ENCODE measurements at regions not wholly inside any gene's neighbourhood (a gene's known extent, or its start where the extent isn't known, plus 50 kb on each side); places are given as distances from the start of the nearest gene placed in this dataset.
"Not testable (repeated sequence)": the region's sequence is repeated elsewhere in the genome, so short reads cannot be mapped to it uniquely, and the experiment has no call there.

DNA sequence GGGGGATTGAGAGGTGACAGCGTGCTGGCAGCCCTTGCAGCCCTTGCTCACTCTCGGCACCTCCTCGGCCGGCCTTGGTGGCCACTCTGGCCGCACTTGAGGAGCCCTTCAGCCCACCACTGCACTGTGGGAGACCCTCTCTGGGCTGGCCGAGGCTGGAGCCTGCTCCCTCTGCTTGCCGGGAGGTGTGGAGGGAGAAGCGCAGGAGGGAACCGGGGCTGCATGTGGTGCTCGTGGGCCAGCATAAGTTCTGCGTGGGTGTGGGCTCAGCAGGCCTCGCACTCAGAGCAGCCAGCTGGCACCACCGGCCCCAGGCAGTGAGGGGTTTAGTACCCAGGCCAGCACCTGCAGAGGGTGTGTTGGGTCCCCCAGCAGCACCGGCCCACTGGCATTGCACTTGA, 912.2 kb upstream of the ADGRB3 start:
- DNase-seq: no peak

GRCh38 chr6:67717281-67717680, 917.8 kb upstream of the ADGRB3 start:
- no peak for DNase-seq

GRCh38 chr6:67706388-67706787, 928.7 kb upstream of the ADGRB3 start:
- DNase-seq: no peak

GRCh38 chr6:67698534-67698933, 936.5 kb upstream of the ADGRB3 start:
- no peak for DNase-seq

GRCh38 chr6:67694127-67694526, 941.0 kb upstream of the ADGRB3 start:
- no peak for DNase-seq

DNA sequence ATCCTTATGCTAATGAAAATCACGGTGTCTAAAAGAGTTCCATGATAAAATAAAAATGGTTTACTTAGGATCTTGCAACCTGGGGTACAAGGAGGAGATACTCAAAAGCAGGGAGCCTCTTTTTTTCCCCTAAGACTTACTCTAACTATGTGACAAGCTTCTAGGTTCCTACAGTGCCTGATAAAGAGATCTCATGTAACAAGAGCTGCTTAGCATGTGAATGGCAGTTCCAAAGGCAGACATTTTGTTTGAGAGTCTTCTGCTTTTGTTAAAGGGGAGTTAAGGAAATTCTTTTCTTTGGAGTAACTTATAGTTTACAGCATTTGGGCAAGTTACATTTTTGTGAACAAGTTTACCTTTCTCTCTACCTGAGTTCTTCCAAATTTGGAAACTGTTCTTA, 945.8 kb upstream of the ADGRB3 start:
- DNase-seq: no peak

DNA sequence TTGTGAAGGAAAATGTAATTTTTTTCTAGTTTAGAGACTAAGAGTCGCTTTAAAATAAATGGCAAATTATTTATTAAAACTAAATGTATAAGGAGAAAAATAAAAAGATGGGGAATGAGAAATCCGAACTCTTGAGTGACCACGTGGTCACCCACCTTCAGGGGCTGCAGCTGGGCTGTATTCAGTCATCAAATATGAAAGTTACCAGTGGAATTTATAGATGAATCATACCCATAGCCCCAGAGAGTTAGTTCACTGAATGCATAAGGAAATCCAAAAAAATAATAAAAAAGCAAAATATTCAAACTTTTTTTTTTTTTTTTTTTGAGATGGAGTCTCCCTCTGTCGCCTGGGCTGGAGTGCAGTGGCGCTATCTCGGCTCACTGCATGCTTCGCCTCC, 947.7 kb upstream of the ADGRB3 start:
- DNase-seq: no peak

- DNase-seq: not testable (repeated sequence)
These were observed 948.9 kb upstream of the ADGRB3 start for GRCh38 chr6:67686225-67686624.

DNA sequence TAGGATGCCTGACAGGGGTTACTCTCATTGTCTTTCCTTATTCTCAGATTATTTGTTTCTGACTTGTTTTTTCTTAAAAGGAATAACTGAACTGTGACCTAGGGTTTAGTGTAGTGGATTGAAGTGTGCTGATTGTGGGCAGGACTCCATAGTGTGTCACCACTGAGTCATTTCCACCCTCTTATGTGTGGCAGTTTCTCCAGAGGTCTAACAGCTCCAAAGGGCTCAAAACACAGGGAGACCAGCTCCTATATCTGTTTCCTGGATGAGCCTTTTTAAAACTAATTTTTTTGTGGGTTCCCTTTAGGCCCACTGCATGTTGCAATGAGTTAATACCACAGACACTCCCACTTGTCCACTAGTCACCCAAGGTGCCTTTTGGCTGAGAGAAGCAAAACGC, 951.1 kb upstream of the ADGRB3 start:
- DNase-seq: no peak

- no peak for DNase-seq
These were observed 954.7 kb upstream of the ADGRB3 start for GRCh38 chr6:67680297-67680932.

DNA sequence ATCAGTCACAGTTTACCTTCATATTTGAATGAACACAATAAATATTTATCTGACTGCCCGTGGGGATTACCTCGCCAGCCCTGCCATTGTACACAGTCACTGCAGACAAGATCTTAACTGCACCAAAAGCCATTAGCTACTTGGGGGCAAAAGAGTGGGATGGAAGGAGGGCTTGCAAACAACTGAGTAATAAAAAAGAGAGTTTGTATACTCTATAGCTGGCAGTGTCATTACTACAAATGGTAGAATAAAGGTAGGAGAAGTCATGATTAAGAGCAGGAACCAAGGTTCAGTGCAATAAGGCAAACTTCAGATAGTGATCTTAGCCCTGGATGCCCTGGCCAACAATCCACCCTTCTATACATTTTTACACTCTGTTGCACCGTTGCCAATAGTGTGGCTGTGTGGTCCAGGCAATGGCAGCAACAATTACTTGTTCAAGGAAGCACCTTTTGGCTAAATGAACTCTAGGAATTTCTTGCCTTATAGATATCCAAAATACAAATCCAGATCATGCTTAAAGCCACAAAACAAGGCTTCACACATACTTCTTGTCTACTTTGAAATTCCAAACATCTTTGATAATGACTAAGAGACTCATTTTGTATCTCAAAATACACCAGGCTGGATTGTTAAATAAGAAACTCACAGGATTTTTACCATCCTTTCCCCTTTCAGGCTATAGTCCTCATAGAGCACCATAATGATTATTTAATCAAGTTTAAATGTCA, 955.4 kb upstream of the ADGRB3 start:
- no peak for DNase-seq

DNA sequence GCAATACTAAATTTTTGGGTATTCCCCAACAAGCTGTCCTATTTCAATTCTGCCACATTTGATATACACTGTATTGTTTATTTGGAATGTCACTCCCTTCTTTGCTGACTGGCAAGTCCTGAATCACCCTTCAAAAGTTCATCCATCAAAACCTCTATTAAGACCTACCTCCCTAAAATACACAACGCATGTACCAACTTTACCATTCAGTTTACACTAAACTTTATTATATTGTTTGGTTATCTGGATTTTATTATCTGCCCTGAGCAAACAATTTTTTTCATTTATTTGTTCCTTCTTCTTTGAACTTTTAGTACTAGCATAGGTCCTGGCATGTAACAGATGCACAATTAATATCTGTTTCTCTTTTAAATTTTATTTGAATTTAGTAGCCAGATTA, 958.2 kb upstream of the ADGRB3 start:
- DNase-seq: no peak

GRCh38 chr6:67667637-67668422, 967.3 kb upstream of the ADGRB3 start:
- DNase-seq: no peak

DNA sequence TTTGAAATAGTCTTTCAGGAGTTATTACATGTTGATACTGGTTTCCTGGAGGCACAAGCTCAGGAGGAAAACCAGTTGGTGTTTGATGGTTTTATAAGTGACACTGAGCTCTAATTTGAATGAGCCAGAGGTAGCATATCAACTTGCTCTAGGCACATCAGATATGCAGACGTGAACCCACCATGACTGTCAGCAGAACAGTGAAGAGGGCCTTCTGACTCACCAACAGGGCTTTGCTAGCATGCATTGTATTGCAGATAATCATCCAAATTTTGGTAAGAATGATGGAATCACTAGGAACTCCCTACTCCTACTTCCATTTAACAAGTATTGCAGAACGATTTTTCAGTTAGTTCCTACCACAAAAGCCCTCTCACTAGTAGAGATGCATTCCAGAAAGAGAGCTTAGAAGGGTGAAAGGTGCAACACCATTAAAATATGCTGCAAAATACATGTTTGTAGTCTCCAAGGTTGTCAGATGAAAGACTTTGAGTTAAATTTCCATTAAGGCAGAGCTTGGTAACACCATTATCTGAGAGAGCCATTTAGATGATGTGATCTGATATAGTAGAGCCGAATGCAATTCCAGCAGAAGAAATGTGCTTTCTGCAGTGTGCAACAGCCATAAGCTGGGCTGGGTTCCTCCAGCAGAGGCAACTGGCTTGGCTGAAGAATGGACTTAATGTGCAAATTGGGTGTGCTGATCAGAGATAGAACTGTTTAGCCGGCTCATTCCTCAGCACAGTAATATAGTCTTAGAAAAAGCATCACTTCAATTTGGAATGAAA, 968.7 kb upstream of the ADGRB3 start:
- no peak for DNase-seq

DNA sequence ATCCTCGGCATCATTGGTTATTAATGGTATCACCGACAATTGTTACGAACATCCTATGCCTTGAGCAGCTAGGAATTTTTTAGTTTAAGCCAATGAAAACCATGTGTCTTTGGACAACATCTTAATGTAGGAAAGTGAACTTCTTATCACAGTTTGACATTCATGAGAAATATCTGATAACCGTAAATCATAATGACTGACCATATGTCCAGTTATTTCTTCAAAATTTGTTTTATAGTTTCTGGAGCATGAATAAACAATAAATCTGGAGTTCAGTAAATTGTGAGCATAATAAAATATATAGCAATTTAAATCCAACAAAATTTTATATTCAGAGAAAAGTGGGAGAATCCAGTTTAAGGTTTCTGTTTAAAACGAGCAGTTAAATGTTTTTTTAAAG, 970.1 kb upstream of the ADGRB3 start:
- no peak for DNase-seq

- DNase-seq: no peak
These were observed 971.8 kb upstream of the ADGRB3 start for GRCh38 chr6:67663105-67663895.

DNA sequence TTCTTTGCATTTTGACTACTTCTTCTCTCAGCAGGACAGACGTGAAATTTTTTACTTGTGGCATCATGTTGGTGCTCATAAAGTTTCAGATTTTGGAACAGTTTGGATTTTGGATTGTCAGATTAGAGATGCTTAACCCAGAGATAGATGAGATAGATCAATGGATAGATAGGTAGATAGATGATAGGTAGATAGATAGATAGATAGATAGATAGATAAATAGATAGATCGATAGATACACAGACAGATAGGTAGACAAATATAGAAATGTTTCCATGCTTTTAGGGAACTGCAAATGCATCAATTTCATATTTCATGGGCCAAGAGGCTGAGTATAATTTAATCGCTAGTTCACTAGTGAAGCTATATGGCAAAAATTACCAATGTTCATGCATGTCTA, 981.5 kb upstream of the ADGRB3 start:
- no peak for DNase-seq

DNA sequence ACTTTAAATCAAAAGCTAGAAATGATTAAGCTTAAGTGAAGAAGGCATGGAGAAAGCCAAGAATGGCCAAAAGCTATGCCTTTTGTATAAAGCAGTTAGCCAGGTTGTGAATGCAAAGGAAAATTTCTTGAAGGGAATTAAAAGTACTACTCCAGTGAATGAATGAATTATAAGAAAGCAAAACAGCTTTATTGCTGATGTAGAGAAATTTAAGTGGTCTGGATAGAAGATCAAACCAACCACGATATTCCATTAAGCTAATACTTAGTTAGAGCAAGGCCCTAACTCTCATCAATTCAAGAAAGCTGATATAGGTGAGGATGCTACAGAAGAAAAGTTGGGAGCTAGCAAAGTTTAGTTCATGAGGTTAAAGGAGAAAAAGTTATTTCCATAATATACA, 988.5 kb upstream of the ADGRB3 start:
- DNase-seq: no peak

GRCh38 chr6:67643281-67643680, 991.8 kb upstream of the ADGRB3 start:
- no peak for DNase-seq

- DNase-seq: no peak
These were observed 992.5 kb upstream of the ADGRB3 start for GRCh38 chr6:67642582-67642981.

DNA sequence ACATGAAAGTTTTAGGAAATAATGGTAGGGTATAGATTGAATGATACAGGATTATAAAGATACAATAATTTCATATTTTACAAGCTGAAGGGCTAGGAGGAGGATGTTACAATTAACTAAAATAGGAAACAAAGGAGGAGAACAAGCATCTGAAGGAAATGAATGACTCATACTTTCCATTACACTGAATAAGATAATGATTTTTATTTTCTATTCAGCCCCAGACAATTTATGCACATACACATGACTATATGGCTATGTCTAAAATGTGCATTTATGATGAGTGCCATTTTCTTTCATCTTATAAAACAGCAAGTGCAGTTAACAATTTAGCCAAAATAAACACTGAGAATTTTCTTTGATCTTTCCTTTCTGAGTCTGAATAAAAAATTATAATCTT, 994.6 kb upstream of the ADGRB3 start:
- DNase-seq: no peak

DNA sequence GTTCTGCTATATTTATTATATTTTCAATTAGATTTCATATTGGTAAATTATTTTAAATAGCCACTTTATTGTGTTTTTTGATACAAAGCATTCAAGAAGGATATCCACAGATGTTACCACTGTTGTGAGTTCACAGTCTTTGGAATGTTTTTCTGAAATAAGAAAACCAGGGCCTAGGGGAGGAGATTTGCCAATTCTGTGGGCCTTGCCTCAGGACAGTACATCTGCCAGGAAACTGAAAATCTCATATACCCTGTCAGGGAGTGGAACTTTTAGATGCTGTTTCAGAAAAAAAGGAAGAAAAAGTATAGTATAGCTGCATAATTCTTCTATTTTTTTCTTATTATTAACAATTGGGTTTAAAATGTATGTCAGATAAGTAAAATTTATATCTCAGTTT, 995.9 kb upstream of the ADGRB3 start:
- DNase-seq: no peak

All from CD4-positive, alpha-beta T cell treated with Interleukin-6 for 4 hours (primary cell).